ENCODE measurements at regions not wholly inside any gene's neighbourhood (a gene's known extent, or its start where the extent isn't known, plus 50 kb on each side); places are given as distances from the start of the nearest gene placed in this dataset.
"Not testable (repeated sequence)": the region's sequence is repeated elsewhere in the genome, so short reads cannot be mapped to it uniquely, and the experiment has no call there.

GRCh38 chr1:82152356-82153271 is 351.9 kb downstream of the ADGRL2 start:
- ChIA-PET POLR2A (no interaction called here), CTCF (no interaction called here)
- H3K27ac Mint-ChIP-seq, result no peak overlapping the region

GRCh38 chr1:82145656-82146055 is 344.9 kb downstream of the ADGRL2 start:
- POLR2A ChIA-PET, result no interaction called here
- Mint-ChIP-seq H3K4me1 (ENCODE audit: low read depth) (no peaks in the 10 kb centered on the region), H3K27me3 (ENCODE audit: low read depth) (no peaks in the 10 kb centered on the region), H3K27ac (no peak overlapping the region), H3K4me3 (no peak overlapping the region), H3K9me3 (ENCODE audit: insufficient read depth) (no peaks in the 10 kb centered on the region), H3K36me3 (ENCODE audit: low read depth) (no peaks in the 10 kb centered on the region)
- ATAC-seq (no peak), DNase-seq (no peak)
- CTCF ChIA-PET, result no interaction called here

More at GRCh38 chr1:82152356-82153271, 351.9 kb downstream of the ADGRL2 start:
- Mint-ChIP-seq H3K36me3 (ENCODE audit: low read depth) (no peaks in the 10 kb centered on the region), H3K9me3 (ENCODE audit: insufficient read depth) (peaks cover 4% of the 10 kb centered on the region), H3K4me3 (no peak overlapping the region), H3K27me3 (ENCODE audit: low read depth) (no peaks in the 10 kb centered on the region), H3K4me1 (ENCODE audit: low read depth) (peaks cover 13% of the 10 kb centered on the region)
- no peak for ATAC-seq
- no peak for DNase-seq

- Mint-ChIP-seq H3K4me1 (ENCODE audit: low read depth) (no peaks in the 10 kb centered on the region), H3K27ac (no peak overlapping the region), H3K36me3 (ENCODE audit: low read depth) (no peaks in the 10 kb centered on the region), H3K9me3 (ENCODE audit: insufficient read depth) (no peaks in the 10 kb centered on the region), H3K27me3 (ENCODE audit: low read depth) (no peaks in the 10 kb centered on the region), H3K4me3 (no peak overlapping the region)
- DNase-seq, result no peak
- ChIA-PET POLR2A (no interaction called here), CTCF (no interaction called here)
- no peak for ATAC-seq
Observed at GRCh38 chr1:82143108-82143833, 342.5 kb downstream of the ADGRL2 start.

- POLR2A ChIA-PET, result no interaction called here
- no peaks in the 10 kb centered on the region for H3K36me3 Mint-ChIP-seq (ENCODE audit: low read depth)
- CTCF ChIA-PET, result no interaction called here
- no peak for ATAC-seq
- H3K4me1 Mint-ChIP-seq (ENCODE audit: low read depth), result no peaks in the 10 kb centered on the region
- H3K27ac Mint-ChIP-seq, result no peak overlapping the region
- H3K27me3 Mint-ChIP-seq (ENCODE audit: low read depth), result no peaks in the 10 kb centered on the region
- DNase-seq, result no peak
- H3K4me3 Mint-ChIP-seq, result no peak overlapping the region
- no peaks in the 10 kb centered on the region for H3K9me3 Mint-ChIP-seq (ENCODE audit: insufficient read depth)
Observed at GRCh38 chr1:82141390-82141789, 340.7 kb downstream of the ADGRL2 start.

- H3K9me3 Mint-ChIP-seq (ENCODE audit: insufficient read depth), result no peaks in the 10 kb centered on the region
- no peak overlapping the region for H3K27ac Mint-ChIP-seq
- H3K27me3 Mint-ChIP-seq (ENCODE audit: low read depth), result no peaks in the 10 kb centered on the region
- H3K36me3 Mint-ChIP-seq (ENCODE audit: low read depth), result no peaks in the 10 kb centered on the region
- DNase-seq (no peak), ATAC-seq (no peak)
- ChIA-PET POLR2A (no interaction called here), CTCF (no interaction called here)
- no peaks in the 10 kb centered on the region for H3K4me1 Mint-ChIP-seq (ENCODE audit: low read depth)
- no peak overlapping the region for H3K4me3 Mint-ChIP-seq
Observed at GRCh38 chr1:82139751-82140468, 339.2 kb downstream of the ADGRL2 start.

GRCh38 chr1:82136351-82136750 is 335.6 kb downstream of the ADGRL2 start:
- H3K36me3 Mint-ChIP-seq (ENCODE audit: low read depth); H3K27ac Mint-ChIP-seq; CTCF ChIA-PET; H3K4me1 Mint-ChIP-seq (ENCODE audit: low read depth); H3K4me3 Mint-ChIP-seq; H3K9me3 Mint-ChIP-seq (ENCODE audit: insufficient read depth); H3K27me3 Mint-ChIP-seq (ENCODE audit: low read depth); DNase-seq; POLR2A ChIA-PET; ATAC-seq: not testable (repeated sequence)

- ATAC-seq (no peak), DNase-seq (no peak)
- H3K4me1 Mint-ChIP-seq (ENCODE audit: low read depth), result no peaks in the 10 kb centered on the region
- H3K36me3 Mint-ChIP-seq (ENCODE audit: low read depth), result no peaks in the 10 kb centered on the region
- H3K4me3 Mint-ChIP-seq, result no peak overlapping the region
- no peaks in the 10 kb centered on the region for H3K27me3 Mint-ChIP-seq (ENCODE audit: low read depth)
- no peak overlapping the region for H3K27ac Mint-ChIP-seq
- H3K9me3 Mint-ChIP-seq (ENCODE audit: insufficient read depth), result no peaks in the 10 kb centered on the region
- ChIA-PET POLR2A (no interaction called here), CTCF (no interaction called here)
Observed at GRCh38 chr1:82125866-82126265, 325.1 kb downstream of the ADGRL2 start.

GRCh38 chr1:82125119-82125518 is 324.4 kb downstream of the ADGRL2 start:
- no peak overlapping the region for H3K27ac Mint-ChIP-seq
- DNase-seq, result no peak
- H3K27me3 Mint-ChIP-seq (ENCODE audit: low read depth), result no peaks in the 10 kb centered on the region
- no peaks in the 10 kb centered on the region for H3K4me1 Mint-ChIP-seq (ENCODE audit: low read depth)
- H3K9me3 Mint-ChIP-seq (ENCODE audit: insufficient read depth), result no peaks in the 10 kb centered on the region
- no peaks in the 10 kb centered on the region for H3K36me3 Mint-ChIP-seq (ENCODE audit: low read depth)
- ChIA-PET CTCF (no interaction called here), POLR2A (no interaction called here)
- H3K4me3 Mint-ChIP-seq, result no peak overlapping the region
- no peak for ATAC-seq

GRCh38 chr1:82121421-82121820 is 320.7 kb downstream of the ADGRL2 start:
- Mint-ChIP-seq H3K27me3 (ENCODE audit: low read depth) (no peaks in the 10 kb centered on the region), H3K4me3 (no peak overlapping the region), H3K9me3 (ENCODE audit: insufficient read depth) (no peaks in the 10 kb centered on the region), H3K4me1 (ENCODE audit: low read depth) (no peaks in the 10 kb centered on the region), H3K36me3 (ENCODE audit: low read depth) (no peaks in the 10 kb centered on the region), H3K27ac (no peak overlapping the region)
- DNase-seq, result no peak
- POLR2A ChIA-PET, result no interaction called here
- CTCF ChIA-PET, result no interaction called here
- ATAC-seq, result no peak

GRCh38 chr1:82116105-82116504 is 315.4 kb downstream of the ADGRL2 start:
- Mint-ChIP-seq H3K9me3 (ENCODE audit: insufficient read depth) (no peaks in the 10 kb centered on the region), H3K36me3 (ENCODE audit: low read depth) (no peaks in the 10 kb centered on the region), H3K4me3 (no peak overlapping the region), H3K27ac (no peak overlapping the region), H3K27me3 (ENCODE audit: low read depth) (no peaks in the 10 kb centered on the region), H3K4me1 (ENCODE audit: low read depth) (no peaks in the 10 kb centered on the region)
- ATAC-seq, result no peak
- ChIA-PET POLR2A (no interaction called here), CTCF (no interaction called here)
- no peak for DNase-seq

- no peaks in the 10 kb centered on the region for H3K27me3 Mint-ChIP-seq (ENCODE audit: low read depth)
- DNase-seq (no peak), ATAC-seq (no peak)
- H3K36me3 Mint-ChIP-seq (ENCODE audit: low read depth), result no peaks in the 10 kb centered on the region
- ChIA-PET POLR2A (no interaction called here), CTCF (no interaction called here)
- no peak overlapping the region for H3K4me3 Mint-ChIP-seq
- no peaks in the 10 kb centered on the region for H3K4me1 Mint-ChIP-seq (ENCODE audit: low read depth)
- no peaks in the 10 kb centered on the region for H3K9me3 Mint-ChIP-seq (ENCODE audit: insufficient read depth)
- no peak overlapping the region for H3K27ac Mint-ChIP-seq
Observed at GRCh38 chr1:82114887-82115286, 314.2 kb downstream of the ADGRL2 start.

Measured in activated CD8-positive, alpha-beta T cell treated with anti-CD3 and anti-CD28 coated beads, Interleukin-2, amount 10 ng/mL, durations not matched to agents 7 days and 5 days (primary cell).